Heart left ventricle (tissue), 16 donors: ENCODE measurements at regions not wholly inside any gene's neighbourhood (a gene's known extent, or its start where the extent isn't known, plus 50 kb on each side); places are given as distances from the start of the nearest gene placed in this dataset.

Source experiments
- ATAC-seq, 4 donors: fragments of 200-7000 bp; cut with Tn5 transposase; one replicate each; pipeline ENCODE4 v1.9.1; 2020 to 2022; ENCODE audit warnings: moderate library complexity in 4 of 4, mild to moderate bottlenecking in 3 of 4, moderate number of reproducible peaks in 1 of 4
- DNase-seq, 5 donors: peaks; one replicate each; pipeline ENCODE4 v3.0.0-alpha.2; 2020
- H3K27ac ChIP-seq, 12 donors: fragments of 200-600 bp; sonication (generic) in 4 of 12; one replicate each; pipeline versions ENCODE4 v1.5.0 to v1.8.0; 2016 to 2022; ENCODE audit warnings: mild to moderate bottlenecking in 2 of 12
- H3K27me3 ChIP-seq, 9 donors: fragments of 200-600 bp; sonication (generic) in 2 of 9; one replicate each; pipeline versions ENCODE4 v1.5.1 to v1.8.0; 2016 to 2022; ENCODE audit warnings: mild to moderate bottlenecking in 3 of 9
- H3K36me3 ChIP-seq, 9 donors: fragments of 200-600 bp; sonication (generic) in 2 of 9; one replicate each; pipeline versions ENCODE4 v1.5.0 to v1.8.0; 2018 to 2022; ENCODE audit warnings: mild to moderate bottlenecking in 2 of 9
- H3K4me1 ChIP-seq, 12 donors: fragments of 200-600 bp; sonication (generic) in 4 of 12; one replicate each; pipeline versions ENCODE4 v1.5.0 to v1.8.0; 2016 to 2022; ENCODE audit warnings: mild to moderate bottlenecking in 3 of 12
- H3K4me3 ChIP-seq, 12 donors: fragments of 200-600 bp; sonication (generic) in 4 of 12; one replicate each; pipeline versions ENCODE4 v1.5.0 to v1.8.0; 2017 to 2022; ENCODE audit warnings: mild to moderate bottlenecking in 9 of 12, moderate library complexity in 4 of 12
- H3K9me3 ChIP-seq, 12 donors: fragments of 200-600 bp; sonication (generic) in 4 of 12; one replicate each; pipeline versions ENCODE4 v1.5.0 to v1.8.0; 2016 to 2022; ENCODE audit warnings: mild to moderate bottlenecking in 1 of 12
- POLR2A ChIP-seq, 2 donors: fragments of 450-650 bp; IDR thresholded peaks; one replicate each; pipeline ENCODE4 v1.6.1; 2017; ENCODE audit warnings: antibody characterized with exemption in 2 of 2, mild to moderate bottlenecking in 2 of 2, moderate library complexity in 2 of 2
- WGBS, 4 donors: extraction: QIAGEN DNeasy Blood & Tissue Kit in 2 of 4; methylation state at CpG; one replicate each; pipeline versions ENCODE4 v1.1.5 to v1.1.7; 2013 to 2018; 5-methylcytosine and 5-hydroxymethylcytosine counted together
- intact Hi-C, 10 donors: fragments of 100-400 bp; cut with DNase I; formaldehyde crosslinking; loops; one replicate each; pipeline versions ENCODE4 v1.11.1 to v1.14.2; 2022
- TF ChIP-seq, protein P1 (sequence below), 12 donors: fragments of 200-600 bp; sonication (generic) in 4 of 12; IDR thresholded peaks; one replicate each; pipeline versions ENCODE4 v1.5.0 to v1.8.0; 2018 to 2022; ENCODE audit warnings: antibody characterized with exemption in 12 of 12, mild to moderate bottlenecking in 5 of 12
- donor health status: ischemic (EF 13 %, LVEDD 7.1; RV severe dilation, severe dysfunction).
- donor health status: healthy with polysubstance abuse.
- donor health status: DM: no; HTN: yes; CAD: no.
- donor health status: DM: no; HTN: no; CAD: no.
- donor health status: ischemic (EF 25% LVEDD 6.9; RV normal size, moderate dysfunction).
- donor health status: ischemic (EF 25% LVEDD 5.7; RV mildly dilated, moderate dysfunction).
- donor health status: healthy.
- donor health status: DM: yes; HTN: yes; CAD: no.
- donor health status: ischemic (EF 35%, LVEDD 5.7; RV mildly dilated, moderate dysfunction).
- donor health status: nonischemic (EF 11% LVEDD 7.7; RV severe dilation, severe dysfunction).
- donor health status: DM: yes; HTN: yes; CAD: no.
- donor health status: PGD.
- donor health status: ischemic (EF 29% LVEDD 5.4; RV normal size, mild dysfunction).
- donor health status: nonischemic (EF 23%, LVEDD 6.1; RV moderate dilation, normal function).

DNA sequence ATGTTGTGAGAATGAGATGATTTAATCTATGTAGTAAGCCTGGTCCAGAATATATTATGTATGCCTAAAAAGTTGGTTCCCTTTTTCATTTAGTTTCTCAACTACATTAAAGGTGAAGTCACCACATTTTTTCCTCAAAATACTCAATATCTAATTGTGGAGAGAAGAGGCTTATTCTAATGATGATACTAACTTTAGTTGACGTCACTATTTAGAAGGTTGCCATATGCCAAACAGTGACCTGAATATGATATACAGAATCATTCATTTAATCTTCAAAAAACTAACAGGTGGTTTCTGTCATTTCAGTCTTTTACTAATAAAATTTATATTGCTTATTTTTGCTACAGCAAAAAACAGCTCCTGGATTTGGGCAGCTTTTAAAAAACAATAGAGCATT is 480.7 kb upstream of the NWD2 start:
- intact Hi-C loops, result no loop called here
- Histone ChIP-seq H3K9me3 (no peaks in the 10 kb centered on the region), H3K36me3 (no peaks in the 10 kb centered on the region), H3K4me1 (no peaks in the 10 kb centered on the region), H3K27ac (no peak overlapping the region), H3K27me3 (no peaks in the 10 kb centered on the region), H3K4me3 (no peak overlapping the region)
- no peak for TF ChIP-seq POLR2A (IDR thresholded peaks at IDR 0.05)
- TF ChIP-seq, protein P1, sequence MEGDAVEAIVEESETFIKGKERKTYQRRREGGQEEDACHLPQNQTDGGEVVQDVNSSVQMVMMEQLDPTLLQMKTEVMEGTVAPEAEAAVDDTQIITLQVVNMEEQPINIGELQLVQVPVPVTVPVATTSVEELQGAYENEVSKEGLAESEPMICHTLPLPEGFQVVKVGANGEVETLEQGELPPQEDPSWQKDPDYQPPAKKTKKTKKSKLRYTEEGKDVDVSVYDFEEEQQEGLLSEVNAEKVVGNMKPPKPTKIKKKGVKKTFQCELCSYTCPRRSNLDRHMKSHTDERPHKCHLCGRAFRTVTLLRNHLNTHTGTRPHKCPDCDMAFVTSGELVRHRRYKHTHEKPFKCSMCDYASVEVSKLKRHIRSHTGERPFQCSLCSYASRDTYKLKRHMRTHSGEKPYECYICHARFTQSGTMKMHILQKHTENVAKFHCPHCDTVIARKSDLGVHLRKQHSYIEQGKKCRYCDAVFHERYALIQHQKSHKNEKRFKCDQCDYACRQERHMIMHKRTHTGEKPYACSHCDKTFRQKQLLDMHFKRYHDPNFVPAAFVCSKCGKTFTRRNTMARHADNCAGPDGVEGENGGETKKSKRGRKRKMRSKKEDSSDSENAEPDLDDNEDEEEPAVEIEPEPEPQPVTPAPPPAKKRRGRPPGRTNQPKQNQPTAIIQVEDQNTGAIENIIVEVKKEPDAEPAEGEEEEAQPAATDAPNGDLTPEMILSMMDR (IDR thresholded peaks at IDR 0.05), result no peak
- no peak for ATAC-seq
- DNase-seq, result no peak
- WGBS, 4 donors, result 73 to 88% (median 84%) methylated on average over 1 of the region's 1 CpG

DNA sequence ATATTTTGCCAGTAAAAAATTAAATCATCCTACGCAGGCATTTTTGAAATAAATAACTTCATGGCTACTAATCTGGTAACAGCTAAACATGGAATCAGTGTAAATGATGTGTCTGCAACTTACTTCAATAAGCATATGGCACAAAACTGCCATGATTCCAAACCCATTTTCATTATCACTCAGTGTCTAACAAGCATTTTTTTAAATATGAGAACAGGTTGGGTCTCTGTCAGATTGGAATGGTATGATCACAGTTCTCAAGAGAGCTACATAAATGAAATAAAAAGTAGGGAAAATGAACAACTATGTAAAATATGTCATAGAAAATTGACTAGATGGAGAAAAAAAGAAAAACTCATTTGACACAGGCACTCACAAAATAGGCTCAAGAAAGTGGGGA is 476.9 kb upstream of the NWD2 start:
- 85 to 95% (median 91%) methylated on average over 1 of the region's 1 CpG for WGBS, 4 donors
- Histone ChIP-seq H3K27me3 (no peaks in the 10 kb centered on the region), H3K36me3 (no peaks in the 10 kb centered on the region), H3K4me3 (no peak overlapping the region), H3K9me3 (no peaks in the 10 kb centered on the region), H3K27ac (no peak overlapping the region), H3K4me1 (no peaks in the 10 kb centered on the region)
- no peak for TF ChIP-seq POLR2A (IDR thresholded peaks at IDR 0.05)
- TF ChIP-seq, protein P1 (IDR thresholded peaks at IDR 0.05), result no peak
- ATAC-seq (no peak), DNase-seq (no peak)
- intact Hi-C loops, result no loop called here

- H3K27ac ChIP-seq, result no peak overlapping the region
- H3K4me1 ChIP-seq, result no peaks in the 10 kb centered on the region
- H3K9me3 ChIP-seq, result no peaks in the 10 kb centered on the region
- H3K36me3 ChIP-seq, result no peaks in the 10 kb centered on the region
- no peak for DNase-seq
- no peak for ATAC-seq
- TF ChIP-seq, protein P1 (IDR thresholded peaks at IDR 0.05), result no peak
- no peak for TF ChIP-seq POLR2A (IDR thresholded peaks at IDR 0.05)
- no peaks in the 10 kb centered on the region for H3K27me3 ChIP-seq
- intact Hi-C loops, result no loop called here
- no peak overlapping the region for H3K4me3 ChIP-seq
- 55 to 79% (median 61%) methylated on average over 2 of the region's 2 CpGs for WGBS, 4 donors
Observed at GRCh38 chr4:36771411-36772153, 473.0 kb upstream of the NWD2 start.

DNA sequence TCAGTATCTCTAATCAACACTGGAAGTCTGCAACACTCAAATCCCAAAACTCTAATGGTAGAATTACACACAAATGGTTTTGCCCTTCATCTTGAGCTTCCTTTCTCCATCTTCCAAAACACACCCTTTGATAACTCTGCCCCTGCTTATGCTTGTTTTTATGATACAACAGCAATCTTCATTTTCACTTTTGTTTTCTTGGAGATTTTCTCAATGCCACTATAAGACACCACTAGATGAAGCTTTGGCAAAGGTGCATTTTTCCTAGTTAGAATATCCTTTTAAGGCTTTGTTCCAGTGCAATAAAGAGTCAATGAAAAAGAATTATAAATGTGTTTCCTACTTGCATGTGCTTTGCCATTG is 472.4 kb upstream of the NWD2 start:
- no peaks in the 10 kb centered on the region for H3K27me3 ChIP-seq
- H3K27ac ChIP-seq, result no peak overlapping the region
- no peak for DNase-seq
- TF ChIP-seq, protein P1 (IDR thresholded peaks at IDR 0.05), result no peak
- no peak for TF ChIP-seq POLR2A (IDR thresholded peaks at IDR 0.05)
- H3K9me3 ChIP-seq, result no peaks in the 10 kb centered on the region
- no peak for ATAC-seq
- no peaks in the 10 kb centered on the region for H3K36me3 ChIP-seq
- no peak overlapping the region for H3K4me3 ChIP-seq
- no peaks in the 10 kb centered on the region for H3K4me1 ChIP-seq
- intact Hi-C loops, result no loop called here
